GM19452 (cell line): ENCODE measurements at regions not wholly inside any gene's neighbourhood (a gene's known extent, or its start where the extent isn't known, plus 50 kb on each side); places are given as distances from the start of the nearest gene placed in this dataset.
"Not testable (repeated sequence)": the region's sequence is repeated elsewhere in the genome, so short reads cannot be mapped to it uniquely, and the experiment has no call there.

Experiments
- ATAC-seq: cut with Tn5 transposase; IDR thresholded peaks from one replicate; pipeline ENCODE4 v1.9.1; 2021; ENCODE audit not compliant: unreplicated experiment

- no peak for ATAC-seq
Measured at GRCh38 chr2:6103372-6103771, 411.2 kb downstream of the SOX11 start.

- ATAC-seq = no peak
Measured at GRCh38 chr2:6103949-6104348, 411.8 kb downstream of the SOX11 start.

GRCh38 chr2:6107290-6107689, 415.1 kb downstream of the SOX11 start:
- ATAC-seq = no peak

GRCh38 chr2:6109831-6110230, 417.6 kb downstream of the SOX11 start:
- ATAC-seq = no peak

- ATAC-seq = no peak
Measured at GRCh38 chr2:6111781-6112261, 419.6 kb downstream of the SOX11 start.

- no peak for ATAC-seq
Measured at GRCh38 chr2:6113786-6114185, 421.6 kb downstream of the SOX11 start.

GRCh38 chr2:6127718-6128117, 435.5 kb downstream of the SOX11 start:
- ATAC-seq = no peak

GRCh38 chr2:6139142-6139541, 447.0 kb downstream of the SOX11 start:
- ATAC-seq = no peak

GRCh38 chr2:6139916-6140315, 447.7 kb downstream of the SOX11 start:
- ATAC-seq = no peak

GRCh38 chr2:6140509-6140908, 448.3 kb downstream of the SOX11 start:
- ATAC-seq = no peak

- ATAC-seq = no peak
Measured at GRCh38 chr2:6143812-6144211, 451.6 kb downstream of the SOX11 start.

- not testable (repeated sequence) for ATAC-seq
Measured at GRCh38 chr2:6147215-6147614, 455.0 kb downstream of the SOX11 start.

- no peak for ATAC-seq
Measured at GRCh38 chr2:6148882-6149281, 456.7 kb downstream of the SOX11 start.

- ATAC-seq = no peak
Measured at GRCh38 chr2:6159606-6160005, 467.4 kb downstream of the SOX11 start.

GRCh38 chr2:6163932-6164331, 471.7 kb downstream of the SOX11 start:
- ATAC-seq = no peak

GRCh38 chr2:6164986-6165747, 473.0 kb downstream of the SOX11 start:
- ATAC-seq = no peak

- ATAC-seq = no peak
Measured at GRCh38 chr2:6167592-6168138, 475.5 kb downstream of the SOX11 start.

GRCh38 chr2:6168485-6168884, 476.3 kb downstream of the SOX11 start:
- ATAC-seq = no peak

- ATAC-seq = no peak
Measured at GRCh38 chr2:6171294-6171693, 479.1 kb downstream of the SOX11 start.

- ATAC-seq = no peak
Measured at GRCh38 chr2:6177811-6178210, 485.6 kb downstream of the SOX11 start.

GRCh38 chr2:6181525-6181924, 489.3 kb downstream of the SOX11 start:
- ATAC-seq = no peak

GRCh38 chr2:6181926-6182325, 489.7 kb downstream of the SOX11 start:
- no peak for ATAC-seq

- ATAC-seq = no peak
Measured at GRCh38 chr2:6183226-6183625, 491.0 kb downstream of the SOX11 start.
